ENCODE measurements at regions not wholly inside any gene's neighbourhood (a gene's known extent, or its start where the extent isn't known, plus 50 kb on each side); places are given as distances from the start of the nearest gene placed in this dataset.

GRCh38 chr18:11521853-11522252, 87.5 kb upstream of the SLC35G4 start:
- no peak for TF ChIP-seq CTCF (IDR thresholded peaks at IDR 0.05; ENCODE audit: extremely low read depth, insufficient read depth, missing control alignments)
- no peak for DNase-seq (ENCODE audit: low spot score)
- in situ Hi-C loops (cut with MboI; ENCODE audit: low pct_unique_long_range_greater_than_20kb, low sequenced_read_pairs, unreplicated experiment) = loop anchor here (25.0 kb wide), 1 partner anchor 210 kb away; no protein-coding TSS in a partner anchor

GRCh38 chr18:11520536-11520935, 88.9 kb upstream of the SLC35G4 start:
- DNase-seq (ENCODE audit: low spot score) = no peak
- TF ChIP-seq CTCF (IDR thresholded peaks at IDR 0.05; ENCODE audit: extremely low read depth, insufficient read depth, missing control alignments) = no peak
- in situ Hi-C loops (cut with MboI; ENCODE audit: low pct_unique_long_range_greater_than_20kb, low sequenced_read_pairs, unreplicated experiment) = loop anchor here (25.0 kb wide), 1 partner anchor 208 kb away; no protein-coding TSS in a partner anchor

- peak; percentile 79 for DNase-seq (ENCODE audit: low spot score)
- in situ Hi-C loops (cut with MboI; ENCODE audit: low pct_unique_long_range_greater_than_20kb, low sequenced_read_pairs, unreplicated experiment) = loop anchor here (25.0 kb wide), 1 partner anchor 207 kb away; no protein-coding TSS in a partner anchor
- peak; percentile 94 for TF ChIP-seq CTCF (IDR thresholded peaks at IDR 0.05; ENCODE audit: extremely low read depth, insufficient read depth, missing control alignments)
These were observed 90.4 kb upstream of the SLC35G4 start for GRCh38 chr18:11518788-11519685.

- no peak for DNase-seq (ENCODE audit: low spot score)
- no peak for TF ChIP-seq CTCF (IDR thresholded peaks at IDR 0.05; ENCODE audit: extremely low read depth, insufficient read depth, missing control alignments)
- in situ Hi-C loops (cut with MboI; ENCODE audit: low pct_unique_long_range_greater_than_20kb, low sequenced_read_pairs, unreplicated experiment) = loop anchor here (25.0 kb wide), 1 partner anchor 205 kb away; no protein-coding TSS in a partner anchor
These were observed 91.7 kb upstream of the SLC35G4 start for GRCh38 chr18:11517704-11518103.

- no peak for DNase-seq (ENCODE audit: low spot score)
- in situ Hi-C loops (cut with MboI; ENCODE audit: low pct_unique_long_range_greater_than_20kb, low sequenced_read_pairs, unreplicated experiment) = loop anchor here (25.0 kb wide), 1 partner anchor 205 kb away; no protein-coding TSS in a partner anchor
- TF ChIP-seq CTCF (IDR thresholded peaks at IDR 0.05; ENCODE audit: extremely low read depth, insufficient read depth, missing control alignments) = no peak
These were observed 92.5 kb upstream of the SLC35G4 start for GRCh38 chr18:11516751-11517503.

GRCh38 chr18:11514267-11514666, 95.1 kb upstream of the SLC35G4 start:
- no peak for DNase-seq (ENCODE audit: low spot score)
- in situ Hi-C loops (cut with MboI; ENCODE audit: low pct_unique_long_range_greater_than_20kb, low sequenced_read_pairs, unreplicated experiment) = loop anchor here (25.0 kb wide), 1 partner anchor 202 kb away; no protein-coding TSS in a partner anchor
- TF ChIP-seq CTCF (IDR thresholded peaks at IDR 0.05; ENCODE audit: extremely low read depth, insufficient read depth, missing control alignments) = no peak

Measured in GM13977 (cell line).